Non-pigmented ciliary epithelial cell (primary cell): ENCODE measurements at regions not wholly inside any gene's neighbourhood (a gene's known extent, or its start where the extent isn't known, plus 50 kb on each side); places are given as distances from the start of the nearest gene placed in this dataset.

Source experiments
- DNase-seq: peaks from one replicate; pipeline ENCODE4 v3.0.0-alpha.2; 2010; ENCODE audit warnings: low read depth

DNA sequence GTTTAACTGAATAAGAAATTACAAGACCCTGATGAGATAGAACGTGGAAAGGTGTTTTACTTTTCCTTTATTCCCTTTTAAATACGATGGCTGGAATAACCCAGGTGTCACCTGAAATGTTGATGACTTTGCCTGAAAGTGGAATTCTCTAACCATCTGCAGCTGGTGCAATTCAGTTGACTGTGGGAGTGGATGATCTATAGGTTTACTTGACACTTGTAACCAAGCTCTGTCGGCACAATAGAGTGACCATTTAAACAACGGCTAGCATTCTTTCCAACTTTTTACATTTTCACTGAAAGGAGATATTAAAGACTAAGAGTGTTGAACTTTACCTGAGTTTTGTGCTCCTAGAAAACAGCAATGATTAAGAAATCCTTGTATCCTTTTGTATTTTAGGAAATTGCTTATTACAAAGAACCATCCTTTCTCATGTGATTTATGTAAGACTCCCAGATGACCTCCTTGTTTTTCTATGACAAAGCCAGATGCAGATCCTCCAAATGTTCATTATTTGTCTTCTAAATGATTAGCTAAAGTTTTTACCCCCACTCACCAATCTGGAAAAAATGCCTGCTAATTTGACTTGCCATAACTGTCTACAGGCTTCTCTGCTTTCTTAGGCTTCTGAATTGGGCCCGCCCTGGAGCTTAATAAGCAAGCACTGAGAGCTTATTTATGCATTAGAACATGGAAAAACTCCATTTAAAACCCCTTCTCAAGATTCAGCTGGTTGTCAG, 129.5 kb upstream of the LRRC7 start:
- no peak for DNase-seq

DNA sequence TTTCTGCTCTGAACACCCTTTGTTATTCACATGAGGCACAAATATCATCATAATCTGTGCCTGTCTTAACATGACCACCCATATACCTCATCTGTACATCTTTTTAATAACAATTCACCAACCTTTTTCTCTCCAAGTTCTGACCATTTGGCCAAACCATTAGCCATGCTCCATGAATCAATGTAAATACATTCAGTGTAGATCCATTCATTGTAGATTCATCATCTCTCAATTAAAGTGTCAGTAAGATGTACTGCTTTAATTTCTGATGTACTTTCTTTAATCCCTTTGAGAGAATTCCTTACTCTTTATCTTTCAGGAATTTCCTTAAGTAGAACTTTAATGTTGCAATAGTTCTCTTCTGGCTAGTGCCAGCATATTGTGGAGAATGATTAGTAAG, 126.2 kb upstream of the LRRC7 start:
- DNase-seq: no peak

DNA sequence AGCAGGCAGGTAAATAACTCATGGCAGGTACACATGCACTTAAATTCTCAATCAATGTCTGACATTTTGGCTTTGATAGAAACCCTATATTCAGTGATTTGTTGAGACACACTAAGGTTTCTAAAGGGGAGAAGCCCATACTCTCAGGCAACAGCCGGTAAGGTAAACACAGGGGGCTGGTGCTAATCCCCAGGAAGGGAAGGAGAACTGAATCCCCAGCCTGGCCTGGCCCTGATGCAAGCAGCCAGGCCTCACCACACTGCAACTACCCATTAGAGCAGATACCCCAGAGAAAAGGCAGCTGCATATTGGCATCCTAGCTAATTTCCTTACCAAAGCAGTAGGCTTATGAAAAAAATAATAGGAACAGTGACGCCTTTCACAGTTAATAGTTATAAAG, 116.5 kb upstream of the LRRC7 start:
- no peak for DNase-seq

DNA sequence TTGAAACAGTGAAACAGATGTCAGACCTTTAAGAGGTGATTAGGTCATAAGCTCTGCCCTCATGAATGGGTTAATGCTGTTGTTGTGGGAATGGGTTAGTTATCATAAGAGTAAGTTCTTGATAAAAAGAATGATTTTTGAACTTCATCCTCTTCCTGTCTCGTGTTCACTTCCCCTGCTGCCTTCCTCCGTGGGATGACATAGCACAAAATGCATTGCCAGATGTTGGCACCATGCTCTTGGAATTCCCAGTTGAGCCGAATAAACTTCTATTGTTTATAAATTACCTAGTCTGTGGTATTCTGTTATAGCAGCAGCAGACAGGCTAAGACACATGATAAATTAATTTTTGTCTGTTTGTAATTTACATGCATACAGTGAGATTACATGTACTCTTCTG, 112.0 kb upstream of the LRRC7 start:
- DNase-seq: no peak

DNA sequence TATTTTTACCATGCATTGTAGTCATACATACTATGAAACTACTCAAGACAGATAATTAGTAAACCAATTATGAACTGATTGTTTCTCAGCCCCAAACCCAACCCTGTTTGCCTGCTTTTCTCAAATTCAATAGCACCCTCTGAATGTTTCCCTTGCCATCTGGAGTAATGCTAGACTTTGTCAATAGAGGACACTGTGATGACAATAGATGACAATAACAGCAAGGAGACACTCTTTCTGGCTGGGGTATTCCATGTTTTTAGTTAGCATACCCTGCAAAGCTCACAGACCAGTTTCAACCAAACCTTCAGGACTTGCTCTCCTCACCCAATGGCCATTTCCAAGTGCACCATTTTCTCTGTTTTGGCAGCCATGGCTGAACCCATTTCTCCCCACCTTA, 108.5 kb upstream of the LRRC7 start:
- no peak for DNase-seq

DNA sequence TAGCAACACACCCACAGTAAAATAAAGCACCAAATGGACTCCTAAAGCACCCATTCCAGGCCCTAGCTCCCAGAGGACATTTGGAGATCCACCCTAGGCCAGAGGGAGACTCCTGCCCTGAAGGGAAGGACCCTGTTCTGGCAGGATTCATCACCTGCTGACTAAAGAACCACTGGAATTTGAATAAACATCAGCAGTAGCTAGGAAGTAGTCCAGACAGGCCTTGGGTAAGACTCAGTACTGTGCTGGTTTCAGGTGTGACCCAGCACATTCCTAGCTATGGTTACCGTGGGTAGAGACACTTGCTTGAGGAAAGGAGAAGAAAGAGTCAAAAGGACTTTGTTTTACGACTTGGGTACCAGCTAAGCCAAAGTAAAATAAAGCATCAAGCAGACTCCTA, 92.7 kb upstream of the LRRC7 start:
- DNase-seq: no peak

DNA sequence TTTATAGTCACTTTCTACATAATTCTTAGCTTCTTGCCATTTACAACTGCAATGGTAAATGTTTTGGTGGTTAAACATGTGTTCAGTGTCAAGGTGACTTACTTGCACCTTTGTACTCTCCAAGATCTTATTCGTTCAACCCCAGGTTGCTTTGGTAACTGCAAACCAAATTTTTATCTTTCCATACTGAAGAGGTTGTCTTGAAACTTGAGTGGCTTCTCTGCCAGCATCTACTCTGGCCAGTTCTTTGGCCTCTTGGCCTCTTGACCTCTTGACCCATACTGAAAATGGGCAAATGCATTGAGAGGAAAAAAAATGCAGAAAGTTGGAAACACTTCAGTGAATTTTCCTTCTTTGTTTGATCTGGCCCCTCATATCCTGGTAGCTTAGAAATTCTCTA, 88.0 kb upstream of the LRRC7 start:
- no peak for DNase-seq

DNA sequence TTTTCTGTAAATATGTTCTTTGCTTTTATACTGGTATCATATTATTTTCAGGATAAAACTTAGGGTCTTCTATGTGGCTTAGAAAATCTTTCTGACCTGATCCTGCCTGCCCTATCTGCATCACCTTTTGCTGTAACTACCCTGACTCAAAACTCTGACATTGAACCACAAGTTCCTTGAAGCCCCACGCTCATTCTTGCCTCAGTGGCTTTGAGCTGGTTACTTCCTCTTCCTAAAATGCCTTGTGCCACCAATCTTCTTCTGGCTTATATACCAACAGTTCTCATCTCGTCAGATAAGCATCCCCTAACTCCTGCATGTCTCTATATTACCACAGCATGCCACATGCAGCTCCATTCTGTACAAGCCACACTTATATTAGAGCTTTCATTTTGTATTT, 84.5 kb upstream of the LRRC7 start:
- no peak for DNase-seq

DNA sequence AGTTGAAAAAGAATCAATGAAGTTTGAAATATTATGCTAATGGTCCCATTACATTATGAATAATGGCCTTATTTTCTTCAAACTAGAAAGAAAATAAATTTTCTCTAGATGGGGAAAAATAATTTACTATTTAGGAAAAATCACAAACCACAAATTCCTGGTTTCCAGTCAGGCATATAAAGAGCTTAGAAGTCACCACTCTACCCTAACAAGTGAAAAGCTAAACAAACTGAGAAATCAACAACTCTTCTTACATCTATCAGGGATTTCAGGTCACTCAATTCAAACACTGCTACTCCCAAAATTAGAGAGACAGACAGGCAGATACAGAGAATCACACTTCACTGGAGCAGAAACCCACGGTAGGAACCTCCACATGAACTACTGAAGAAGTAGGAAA, 82.1 kb upstream of the LRRC7 start:
- DNase-seq: no peak

DNA sequence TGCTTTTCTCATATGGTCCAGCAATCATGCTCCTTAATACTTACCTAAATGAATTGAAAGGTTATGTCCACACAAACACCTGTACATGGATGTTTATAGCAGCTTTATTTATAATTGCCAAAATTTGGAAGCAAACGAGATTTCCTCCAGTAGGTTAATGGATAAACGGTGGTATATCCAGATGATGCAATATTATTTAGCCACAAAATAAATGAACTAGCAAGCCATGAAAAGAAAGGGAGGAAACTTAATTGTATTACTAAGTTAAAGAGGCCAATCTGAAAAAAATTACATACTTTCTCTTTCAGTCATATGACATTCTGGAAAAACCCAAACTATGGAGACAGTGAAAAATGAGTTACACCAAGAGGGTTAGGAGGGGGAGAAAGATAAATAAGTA, 76.3 kb upstream of the LRRC7 start:
- no peak for DNase-seq

DNA sequence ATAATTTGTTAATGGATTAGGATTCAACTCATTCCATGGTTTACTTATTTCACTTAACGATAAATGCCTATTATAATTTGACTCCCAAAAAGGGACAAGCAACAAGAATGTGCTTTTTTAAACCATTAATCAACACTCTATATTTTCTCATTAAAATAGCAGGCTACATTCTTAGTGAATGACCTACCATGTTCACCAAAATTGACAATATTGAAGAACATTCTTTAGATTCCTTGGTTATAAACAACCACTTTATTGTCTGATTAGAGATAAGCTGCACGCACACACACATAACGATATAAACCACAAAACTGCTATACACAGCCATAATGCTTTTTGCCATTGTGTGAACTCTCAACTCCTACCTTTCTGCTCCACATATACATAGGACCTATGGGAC, 75.4 kb upstream of the LRRC7 start:
- DNase-seq: no peak

DNA sequence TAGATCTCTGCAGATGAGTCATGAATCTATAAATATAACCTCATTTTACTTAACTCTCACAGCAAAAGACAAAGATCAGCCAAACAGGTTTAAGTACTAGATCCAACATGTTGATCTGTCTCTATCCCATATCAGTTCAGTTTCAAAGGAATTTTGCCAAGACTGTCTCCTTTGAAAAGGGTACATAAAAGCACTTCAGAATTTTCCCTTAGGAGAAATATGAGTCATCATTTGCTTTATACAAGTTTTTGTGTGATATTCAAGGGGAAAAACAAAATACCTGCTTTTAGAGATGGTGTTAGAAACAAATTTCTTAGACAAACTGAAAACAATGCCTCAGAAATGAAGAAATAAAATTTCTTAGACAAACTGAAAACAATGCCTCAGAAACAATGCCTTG, 73.5 kb upstream of the LRRC7 start:
- no peak for DNase-seq

DNA sequence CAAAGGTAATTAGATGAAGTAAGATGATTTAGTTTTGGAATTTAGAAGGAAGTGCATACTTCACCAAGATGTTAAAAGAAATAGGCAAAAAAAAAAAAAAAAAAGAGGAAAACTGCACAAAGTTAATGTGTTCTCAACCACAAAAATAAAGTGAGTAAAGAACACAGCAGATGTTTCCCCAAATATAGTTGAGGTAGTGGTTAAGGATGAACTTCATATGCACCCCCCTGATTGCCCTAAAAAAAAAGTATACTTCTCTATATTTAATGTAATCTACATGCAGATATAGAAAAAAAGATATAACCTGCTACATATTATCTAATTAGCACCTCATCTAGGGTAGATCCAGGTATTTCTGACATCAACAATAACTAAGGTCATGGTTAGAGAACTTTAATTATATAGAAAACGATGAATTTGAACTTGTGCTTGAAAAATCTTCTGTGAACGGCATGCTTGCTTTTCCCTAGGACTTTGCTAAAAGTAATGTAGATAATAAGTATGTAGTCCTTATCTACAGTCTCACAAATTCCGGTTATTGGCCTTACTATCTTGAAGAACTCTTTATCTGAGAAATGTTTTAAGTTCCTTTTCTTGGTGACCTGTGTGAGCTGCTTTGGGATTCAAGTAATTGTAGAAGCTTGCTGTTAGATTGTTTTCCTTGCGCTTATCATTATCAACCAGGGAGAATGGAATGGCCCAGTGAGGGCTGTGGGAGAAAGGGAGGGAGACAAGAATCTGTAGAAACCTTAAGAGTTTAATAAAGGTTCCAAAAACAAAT, 70.1 kb upstream of the LRRC7 start:
- DNase-seq: no peak

DNA sequence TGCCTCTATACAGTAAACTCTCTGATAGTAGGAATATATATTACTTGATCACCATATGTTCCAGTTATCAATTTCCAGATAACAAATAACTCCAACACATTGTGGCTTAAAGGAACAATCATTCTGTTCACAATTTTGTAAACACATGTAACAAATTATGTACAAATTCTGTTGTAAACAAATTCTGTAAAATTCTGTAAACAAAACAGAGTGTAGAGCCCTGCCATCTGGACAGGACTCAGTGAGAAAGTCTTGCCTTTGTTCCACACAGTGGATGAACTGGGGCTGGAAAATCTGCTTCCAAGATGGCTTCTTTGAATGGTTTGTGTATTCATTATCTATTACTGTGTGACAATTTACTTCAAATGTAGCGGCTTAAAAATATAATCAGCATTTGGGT, 69.0 kb upstream of the LRRC7 start:
- DNase-seq: no peak

DNA sequence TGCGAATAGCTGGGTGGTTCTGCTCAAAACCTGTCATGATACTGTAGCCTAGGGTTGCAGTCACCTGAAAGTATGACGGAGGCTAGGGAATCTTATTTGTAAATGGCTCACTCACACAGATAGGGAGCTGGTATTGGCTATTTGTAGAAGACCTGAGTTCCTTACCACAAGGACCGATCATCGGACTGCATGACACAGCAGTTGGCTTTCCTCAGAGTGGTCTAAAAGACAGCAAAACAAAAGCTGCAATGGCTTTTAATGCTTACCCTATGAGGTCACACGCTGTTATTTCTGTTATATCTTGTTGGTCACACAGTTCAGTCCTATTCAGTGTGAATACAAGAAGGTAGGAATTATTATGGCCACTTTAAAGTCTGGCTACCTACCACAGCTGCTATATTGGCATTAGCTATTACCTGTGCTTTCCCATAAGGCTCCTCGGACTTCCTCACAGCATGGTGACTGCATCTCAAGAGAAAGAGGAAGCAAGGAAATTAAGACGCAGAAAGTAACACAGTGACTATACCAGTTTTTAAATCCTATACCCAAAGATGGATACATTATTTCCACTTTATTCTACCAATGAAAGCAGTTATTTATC, 68.4 kb upstream of the LRRC7 start:
- no peak for DNase-seq

DNA sequence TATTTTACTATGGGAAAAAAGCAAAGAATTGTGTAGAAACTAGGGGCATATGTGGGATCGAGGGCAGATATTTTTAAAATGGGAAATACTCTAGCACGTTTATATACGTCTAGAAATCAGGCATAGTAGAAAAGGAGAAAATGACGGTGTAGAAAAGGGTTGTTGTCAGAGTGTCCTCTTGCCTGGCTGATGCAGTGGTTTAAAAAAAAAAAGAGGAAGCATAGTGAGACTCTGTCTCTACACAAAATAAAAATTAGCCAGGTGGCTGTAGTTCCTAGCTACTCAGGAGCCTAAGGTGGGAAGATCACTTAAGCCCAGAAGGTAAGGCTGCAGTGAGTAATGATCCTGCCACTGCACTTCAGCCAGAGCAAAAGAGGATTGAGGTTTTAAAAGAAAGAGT, 64.7 kb upstream of the LRRC7 start:
- no peak for DNase-seq

DNA sequence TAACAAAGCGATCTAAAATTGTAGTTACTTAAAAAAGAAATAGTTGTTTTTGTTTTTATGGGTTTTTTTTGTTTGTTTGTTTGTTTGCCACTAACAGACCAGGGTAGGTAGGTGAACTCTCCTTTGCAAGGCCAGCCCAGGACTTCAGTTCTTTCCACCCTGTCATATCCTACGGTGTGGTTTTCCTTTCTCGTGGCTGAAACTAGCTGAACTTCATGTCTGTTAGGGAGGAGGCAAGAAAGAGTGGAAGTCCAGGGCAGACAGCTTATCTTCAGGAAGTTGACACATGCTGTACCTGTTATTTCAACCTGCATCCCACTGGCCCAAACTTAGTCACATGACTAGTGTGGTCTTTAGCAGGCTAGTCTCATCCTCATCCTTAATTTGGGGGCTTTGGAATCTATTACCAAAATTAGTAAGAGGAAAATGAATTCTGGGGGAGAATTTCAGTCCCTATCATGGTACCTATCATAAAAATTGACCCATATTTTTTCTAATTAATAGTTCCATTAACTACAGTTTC, 62.9 kb upstream of the LRRC7 start:
- no peak for DNase-seq

DNA sequence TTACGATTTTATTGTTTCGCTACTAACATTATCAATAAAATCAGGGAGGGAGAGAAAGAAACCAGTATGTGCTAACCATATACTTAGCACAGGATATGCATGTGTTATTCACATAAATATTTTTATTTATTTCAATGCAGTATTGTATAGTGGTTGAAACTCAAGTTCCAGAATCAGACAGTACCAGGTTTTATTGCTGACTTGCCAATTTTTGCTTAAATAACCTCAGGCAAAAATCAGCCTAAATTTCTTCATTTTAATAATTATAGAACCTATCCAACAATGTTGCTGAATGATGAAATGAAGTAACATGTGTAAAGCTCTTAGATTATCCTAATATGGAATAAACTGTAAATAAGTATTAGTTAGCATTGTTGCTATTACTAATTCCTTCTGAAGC, 61.4 kb upstream of the LRRC7 start:
- DNase-seq: no peak

DNA sequence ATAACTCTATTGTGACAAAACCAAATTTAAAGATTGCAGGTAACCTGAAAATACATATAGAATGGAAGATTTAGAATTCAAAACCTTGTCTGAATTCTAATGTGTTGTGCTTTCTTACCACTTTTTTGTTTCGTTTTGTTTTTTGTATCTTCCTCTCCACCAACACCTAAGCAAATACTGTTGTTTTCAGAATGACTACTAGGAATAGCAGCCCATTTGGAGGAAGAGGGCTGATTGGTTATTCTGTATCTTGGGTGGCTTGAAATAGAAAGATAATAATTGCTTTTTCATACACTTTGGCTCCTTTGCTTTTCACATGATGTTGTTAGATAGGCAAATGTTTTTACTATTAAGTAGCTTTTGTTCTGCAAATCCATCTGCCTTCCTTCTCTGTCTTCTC, 61.0 kb upstream of the LRRC7 start:
- no peak for DNase-seq

DNA sequence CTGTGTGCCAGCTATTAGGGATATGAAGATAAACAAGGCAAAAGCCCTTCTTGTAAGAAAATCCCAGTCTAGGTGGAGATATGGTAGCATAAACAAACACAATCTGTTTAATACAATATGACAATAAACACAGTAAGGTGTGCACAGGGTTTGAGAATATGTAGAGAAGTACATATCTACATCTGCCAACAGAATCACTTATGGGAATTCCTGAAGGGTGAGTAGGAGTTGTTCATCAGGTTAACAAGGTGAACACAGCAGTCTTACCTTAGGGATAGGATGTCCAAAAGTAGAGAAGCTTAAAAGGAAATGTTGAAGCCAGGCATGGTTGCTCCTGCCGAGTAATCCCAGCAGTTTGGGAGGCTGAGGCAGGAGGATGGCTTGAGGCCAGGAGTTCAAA, 57.7 kb upstream of the LRRC7 start:
- DNase-seq: no peak

DNA sequence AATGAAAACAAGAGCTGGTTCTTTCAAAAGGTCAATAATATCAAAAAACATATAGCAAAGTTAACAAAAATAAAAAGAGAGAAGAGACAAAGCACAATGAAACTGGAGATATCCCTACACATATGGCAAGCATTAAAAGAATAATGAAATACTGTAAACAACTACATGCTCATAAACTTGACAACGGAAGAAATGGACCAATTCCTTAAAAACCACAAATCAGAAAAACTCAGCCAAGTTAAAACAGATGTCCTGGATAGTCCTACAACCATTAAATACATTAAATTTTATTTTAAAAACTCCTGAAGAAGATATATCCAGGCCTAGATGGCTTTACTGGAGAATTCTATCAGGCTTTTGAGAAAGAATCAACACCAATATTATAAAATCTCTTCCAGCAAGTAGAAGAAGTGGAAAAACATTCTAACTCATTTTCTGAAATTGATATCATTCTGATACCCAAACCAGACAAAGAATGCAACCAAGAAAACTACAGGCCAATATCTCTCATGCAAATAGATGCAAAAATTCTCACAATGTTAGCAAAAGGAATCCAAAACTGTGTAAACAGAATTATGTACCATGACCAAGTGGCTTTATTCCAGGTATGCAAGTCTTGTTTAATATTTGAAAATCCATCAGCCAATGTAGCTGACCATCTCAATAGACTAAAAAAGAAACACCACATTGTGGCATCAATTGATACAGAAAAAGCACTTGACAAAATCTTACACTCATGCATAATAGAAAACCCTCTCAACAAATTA, 56.1 kb upstream of the LRRC7 start:
- DNase-seq: no peak

DNA sequence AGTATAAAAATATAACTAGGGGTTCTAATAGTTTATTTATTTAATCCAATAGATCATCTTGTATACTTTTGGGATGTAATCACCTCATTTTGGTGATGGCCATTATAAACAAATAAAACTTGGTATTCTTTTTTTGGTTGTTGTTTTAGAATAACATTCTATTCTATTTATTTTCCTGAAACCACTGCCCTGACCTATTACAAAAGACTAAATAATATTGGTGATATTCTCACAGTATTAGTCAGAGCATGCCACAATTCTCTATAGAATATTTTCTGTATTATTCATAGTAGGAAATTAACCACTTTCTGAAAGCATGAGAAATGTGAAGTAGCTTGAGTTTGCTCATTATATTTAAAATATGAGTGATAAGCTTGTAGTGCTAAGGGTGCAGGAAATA, 54.1 kb upstream of the LRRC7 start:
- no peak for DNase-seq
